DMS53 (cell line): ENCODE measurements at regions not wholly inside any gene's neighbourhood (a gene's known extent, or its start where the extent isn't known, plus 50 kb on each side); places are given as distances from the start of the nearest gene placed in this dataset.
A peak's percentile ranks its signal among the peaks of the same experiment; 100 is the strongest.
"Not testable (repeated sequence)": the region's sequence is repeated elsewhere in the genome, so short reads cannot be mapped to it uniquely, and the experiment has no call there.

Experiments
- DNase-seq: peaks from one replicate; lab custom pipeline; 2025; lab: John Stamatoyannopoulos, UW

GRCh38 chr10:23870651-23871610 is 338.0 kb upstream of the KIAA1217 start:
- no peak for DNase-seq

- no peak for DNase-seq
These were observed 336.6 kb upstream of the KIAA1217 start for GRCh38 chr10:23872290-23872689.

- no peak for DNase-seq
These were observed 331.1 kb upstream of the KIAA1217 start for GRCh38 chr10:23877791-23878320.

GRCh38 chr10:23884670-23885069 is 324.3 kb upstream of the KIAA1217 start:
- peak; percentile 70 for DNase-seq

GRCh38 chr10:23885853-23886252 is 323.1 kb upstream of the KIAA1217 start:
- no peak for DNase-seq

GRCh38 chr10:23886355-23886754 is 322.6 kb upstream of the KIAA1217 start:
- DNase-seq = peak; percentile 20

GRCh38 chr10:23891301-23891700 is 317.6 kb upstream of the KIAA1217 start:
- no peak for DNase-seq

GRCh38 chr10:23892296-23892695 is 316.6 kb upstream of the KIAA1217 start:
- DNase-seq = peak; percentile 39

GRCh38 chr10:23897267-23897666 is 311.7 kb upstream of the KIAA1217 start:
- DNase-seq = no peak

GRCh38 chr10:23897861-23898260 is 311.1 kb upstream of the KIAA1217 start:
- DNase-seq = no peak

- DNase-seq = no peak
These were observed 309.8 kb upstream of the KIAA1217 start for GRCh38 chr10:23899166-23899565.

GRCh38 chr10:23910291-23910690 is 298.6 kb upstream of the KIAA1217 start:
- DNase-seq = no peak

- DNase-seq = no peak
These were observed 296.0 kb upstream of the KIAA1217 start for GRCh38 chr10:23912884-23913404.

GRCh38 chr10:23914641-23915040 is 294.3 kb upstream of the KIAA1217 start:
- DNase-seq = no peak

GRCh38 chr10:23917251-23917840 is 291.6 kb upstream of the KIAA1217 start:
- peak; percentile 22 for DNase-seq

- peak; percentile 56 for DNase-seq
These were observed 290.7 kb upstream of the KIAA1217 start for GRCh38 chr10:23918090-23918723.

GRCh38 chr10:23918839-23919238 is 290.1 kb upstream of the KIAA1217 start:
- DNase-seq = peak; percentile 69

GRCh38 chr10:23927576-23928325 is 281.2 kb upstream of the KIAA1217 start:
- DNase-seq = no peak

- DNase-seq = not testable (repeated sequence)
These were observed 274.9 kb upstream of the KIAA1217 start for GRCh38 chr10:23934023-23934422.

GRCh38 chr10:23945845-23946244 is 263.1 kb upstream of the KIAA1217 start:
- no peak for DNase-seq

- no peak for DNase-seq
These were observed 257.1 kb upstream of the KIAA1217 start for GRCh38 chr10:23951841-23952240.
